ENCODE measurements at regions not wholly inside any gene's neighbourhood (a gene's known extent, or its start where the extent isn't known, plus 50 kb on each side); places are given as distances from the start of the nearest gene placed in this dataset.

- TF ChIP-seq POLR2AphosphoS5 (IDR thresholded peaks at IDR 0.05) = no peak
- TF ChIP-seq CTCF (IDR thresholded peaks at IDR 0.05) = no peak
- TF ChIP-seq POLR2A (IDR thresholded peaks at IDR 0.05) = no peak
- 85% methylated on average over 2 of the region's 2 CpGs for WGBS
- Histone ChIP-seq H3K9me3 (no peaks in the 10 kb centered on the region), H3K27ac (no peak overlapping the region), H3K4me1 (replicated peaks) (no peaks in the 10 kb centered on the region), H3K4me3 (no peak overlapping the region), H3K36me3 (no peaks in the 10 kb centered on the region), H3K27me3 (replicated peaks; ENCODE audit: insufficient read depth) (no peaks in the 10 kb centered on the region)
- no peak for DNase-seq (ENCODE audit: low spot score)
- intact Hi-C loops (cut with DNase I) = no loop called here
Observed at GRCh38 chr12:107584563-107584962, 101.0 kb upstream of the PWP1 start.

- Histone ChIP-seq H3K4me3 (no peak overlapping the region), H3K27me3 (replicated peaks; ENCODE audit: insufficient read depth) (no peaks in the 10 kb centered on the region), H3K9me3 (no peaks in the 10 kb centered on the region), H3K4me1 (replicated peaks) (no peaks in the 10 kb centered on the region), H3K27ac (no peak overlapping the region), H3K36me3 (no peaks in the 10 kb centered on the region)
- 87% methylated on average over 12 of the region's 12 CpGs for WGBS
- no peak for DNase-seq (ENCODE audit: low spot score)
- TF ChIP-seq POLR2A (IDR thresholded peaks at IDR 0.05) (no peak), POLR2AphosphoS5 (IDR thresholded peaks at IDR 0.05) (no peak), CTCF (IDR thresholded peaks at IDR 0.05) (no peak)
- intact Hi-C loops (cut with DNase I) = no loop called here
Observed at GRCh38 chr12:107586256-107586970, 99.2 kb upstream of the PWP1 start.

GRCh38 chr12:107590413-107590812 lies 95.2 kb upstream of the PWP1 start:
- Histone ChIP-seq H3K27ac (no peak overlapping the region), H3K9me3 (no peaks in the 10 kb centered on the region), H3K27me3 (replicated peaks; ENCODE audit: insufficient read depth) (no peaks in the 10 kb centered on the region), H3K36me3 (no peaks in the 10 kb centered on the region), H3K4me3 (no peak overlapping the region), H3K4me1 (replicated peaks) (no peaks in the 10 kb centered on the region)
- TF ChIP-seq POLR2A (IDR thresholded peaks at IDR 0.05) = no peak
- 91% methylated on average over 3 of the region's 3 CpGs for WGBS
- no peak for DNase-seq (ENCODE audit: low spot score)
- intact Hi-C loops (cut with DNase I) = no loop called here

- intact Hi-C loops (cut with DNase I) = no loop called here
Observed at GRCh38 chr12:107590814-107591375, 94.7 kb upstream of the PWP1 start.

More at GRCh38 chr12:107590814-107591375, 94.7 kb upstream of the PWP1 start:
- Histone ChIP-seq H3K4me1 (replicated peaks) (no peaks in the 10 kb centered on the region), H3K4me3 (no peak overlapping the region), H3K27me3 (replicated peaks; ENCODE audit: insufficient read depth) (no peaks in the 10 kb centered on the region), H3K9me3 (no peaks in the 10 kb centered on the region), H3K36me3 (no peaks in the 10 kb centered on the region), H3K27ac (no peak overlapping the region)
- TF ChIP-seq POLR2AphosphoS5 (IDR thresholded peaks at IDR 0.05) (no peak), POLR2A (IDR thresholded peaks at IDR 0.05) (no peak), CTCF (IDR thresholded peaks at IDR 0.05) (no peak)
- WGBS = 93% methylated on average over 2 of the region's 2 CpGs
- DNase-seq (ENCODE audit: low spot score) = no peak
